ENCODE measurements at regions not wholly inside any gene's neighbourhood (a gene's known extent, or its start where the extent isn't known, plus 50 kb on each side); places are given as distances from the start of the nearest gene placed in this dataset.
A peak's percentile ranks its signal among the peaks of the same experiment; 100 is the strongest.

GRCh38 chr7:11934796-11935195, 102.8 kb upstream of the THSD7A start:
- TF ChIP-seq POLR2A (IDR thresholded peaks at IDR 0.05): no peak
- no peak for TF ChIP-seq CTCF (IDR thresholded peaks at IDR 0.05 in 8 of 11, conservative IDR thresholded peaks at IDR 0.05 in 3 of 11)
- no peak for TF ChIP-seq POLR2AphosphoS5 (IDR thresholded peaks at IDR 0.05)
- Histone ChIP-seq H3K27ac (no peak overlapping the region), H3K4me3 (no peak overlapping the region), H3K27me3 (replicated peaks in 1 of 7) (no peaks in the 10 kb centered on the region), H3K4me1 (no peaks in the 10 kb centered on the region), H3K9me3 (peaks cover 0 to 4% (median 0%) of the 10 kb centered on the region in 8 donors), H3K36me3 (no peaks in the 10 kb centered on the region)
- no peak for DNase-seq
- intact Hi-C loops (cut with DNase I; ENCODE audit: low total_unique reads): no loop called here
- 52 to 75% (median 61%) methylated on average over 2 of the region's 2 CpGs for WGBS, 5 donors

- intact Hi-C loops (cut with DNase I; ENCODE audit: low total_unique reads): no loop called here
- no peaks in the 10 kb centered on the region for H3K36me3 ChIP-seq
- peaks cover 0 to 4% (median 0%) of the 10 kb centered on the region in 8 donors for H3K9me3 ChIP-seq
- H3K27ac ChIP-seq: no peak overlapping the region
- H3K27me3 ChIP-seq (replicated peaks in 1 of 7): no peaks in the 10 kb centered on the region
- no peaks in the 10 kb centered on the region for H3K4me1 ChIP-seq
- TF ChIP-seq POLR2AphosphoS5 (IDR thresholded peaks at IDR 0.05) (no peak), CTCF (IDR thresholded peaks at IDR 0.05 in 8 of 11, conservative IDR thresholded peaks at IDR 0.05 in 3 of 11) (no peak), POLR2A (IDR thresholded peaks at IDR 0.05) (no peak)
- DNase-seq: no peak
- H3K4me3 ChIP-seq: no peak overlapping the region
These were observed 103.9 kb upstream of the THSD7A start for GRCh38 chr7:11935905-11936304.

- Histone ChIP-seq H3K36me3 (no peaks in the 10 kb centered on the region), H3K4me1 (no peaks in the 10 kb centered on the region), H3K4me3 (no peak overlapping the region), H3K27me3 (replicated peaks in 1 of 7) (no peaks in the 10 kb centered on the region), H3K9me3 (peaks cover 0 to 19% (median 10%) of the 10 kb centered on the region in 8 donors), H3K27ac (no peak overlapping the region)
- 88 to 98% (median 96%) methylated on average over 1 of the region's 1 CpG for WGBS, 5 donors
- no peak for TF ChIP-seq POLR2A (IDR thresholded peaks at IDR 0.05)
- TF ChIP-seq POLR2AphosphoS5 (IDR thresholded peaks at IDR 0.05): no peak
- TF ChIP-seq CTCF (IDR thresholded peaks at IDR 0.05 in 8 of 11, conservative IDR thresholded peaks at IDR 0.05 in 3 of 11): no peak
- intact Hi-C loops (cut with DNase I; ENCODE audit: low total_unique reads): no loop called here
- no peak for DNase-seq
These were observed 114.8 kb upstream of the THSD7A start for GRCh38 chr7:11946794-11947193.

- peak; percentile 49 for DNase-seq
- H3K4me1 ChIP-seq: no peaks in the 10 kb centered on the region
- 77 to 96% (median 85%) methylated on average over 3 to 4 of the region's 4 CpGs for WGBS, 5 donors
- no peak overlapping the region for H3K27ac ChIP-seq
- H3K4me3 ChIP-seq: no peak overlapping the region
- H3K9me3 ChIP-seq: peaks cover 0 to 16% (median 7%) of the 10 kb centered on the region in 8 donors
- H3K36me3 ChIP-seq: no peaks in the 10 kb centered on the region
- intact Hi-C loops (cut with DNase I; ENCODE audit: low total_unique reads): no loop called here
- TF ChIP-seq POLR2A (IDR thresholded peaks at IDR 0.05) (no peak), POLR2AphosphoS5 (IDR thresholded peaks at IDR 0.05) (no peak), CTCF (IDR thresholded peaks at IDR 0.05 in 8 of 11, conservative IDR thresholded peaks at IDR 0.05 in 3 of 11) (no peak)
- H3K27me3 ChIP-seq (replicated peaks in 1 of 7): no peaks in the 10 kb centered on the region
These were observed 118.3 kb upstream of the THSD7A start for GRCh38 chr7:11950281-11950680.
